ENCODE measurements at regions not wholly inside any gene's neighbourhood (a gene's known extent, or its start where the extent isn't known, plus 50 kb on each side); places are given as distances from the start of the nearest gene placed in this dataset.

GRCh38 chr2:167400546-167400945 is 512.3 kb downstream of the XIRP2 start:
- H3K9me3 ChIP-seq = no peaks in the 10 kb centered on the region
- H3K4me1 ChIP-seq = no peaks in the 10 kb centered on the region
- H3K27me3 ChIP-seq = no peaks in the 10 kb centered on the region
- H3K27ac ChIP-seq (replicated peaks in 1 of 4) = no peak overlapping the region
- TF ChIP-seq POLR2A (IDR thresholded peaks at IDR 0.05; ENCODE audit: low read depth) (no peak), POLR2AphosphoS5 (IDR thresholded peaks at IDR 0.05) (no peak), CTCF (IDR thresholded peaks at IDR 0.05) (no peak), EP300 (IDR thresholded peaks at IDR 0.05) (no peak)
- H3K36me3 ChIP-seq = no peaks in the 10 kb centered on the region
- WGBS = 82% methylated on average over 2 of the region's 2 CpGs
- intact Hi-C loops (cut with DNase I) = no loop called here
- H3K4me3 ChIP-seq = no peak overlapping the region
- DNase-seq (ENCODE audit: extremely low spot score) = no peak

GRCh38 chr2:167398873-167399272 is 510.6 kb downstream of the XIRP2 start:
- Histone ChIP-seq H3K4me1 (no peaks in the 10 kb centered on the region), H3K9me3 (no peaks in the 10 kb centered on the region), H3K27ac (replicated peaks in 1 of 4) (no peak overlapping the region), H3K36me3 (no peaks in the 10 kb centered on the region), H3K4me3 (no peak overlapping the region), H3K27me3 (no peaks in the 10 kb centered on the region)
- TF ChIP-seq EP300 (IDR thresholded peaks at IDR 0.05) = no peak
- no peak for TF ChIP-seq POLR2AphosphoS5 (IDR thresholded peaks at IDR 0.05)
- no peak for TF ChIP-seq POLR2A (IDR thresholded peaks at IDR 0.05; ENCODE audit: low read depth)
- no peak for TF ChIP-seq CTCF (IDR thresholded peaks at IDR 0.05)
- intact Hi-C loops (cut with DNase I) = no loop called here
- 81% methylated on average over 3 of the region's 3 CpGs for WGBS
- DNase-seq (ENCODE audit: extremely low spot score) = no peak

- WGBS = 86% methylated on average over 1 of the region's 1 CpG
- no peak overlapping the region for H3K4me3 ChIP-seq
- TF ChIP-seq POLR2AphosphoS5 (IDR thresholded peaks at IDR 0.05) (no peak), CTCF (IDR thresholded peaks at IDR 0.05) (no peak), EP300 (IDR thresholded peaks at IDR 0.05) (no peak), POLR2A (IDR thresholded peaks at IDR 0.05; ENCODE audit: low read depth) (no peak)
- no peak overlapping the region for H3K27ac ChIP-seq (replicated peaks in 1 of 4)
- intact Hi-C loops (cut with DNase I) = no loop called here
- no peak for DNase-seq (ENCODE audit: extremely low spot score)
- H3K36me3 ChIP-seq = no peaks in the 10 kb centered on the region
- no peaks in the 10 kb centered on the region for H3K4me1 ChIP-seq
- no peaks in the 10 kb centered on the region for H3K9me3 ChIP-seq
- H3K27me3 ChIP-seq = no peaks in the 10 kb centered on the region
Measured at GRCh38 chr2:167388901-167389300, 500.6 kb downstream of the XIRP2 start.

- WGBS = 56% methylated on average over 2 of the region's 2 CpGs
- intact Hi-C loops (cut with DNase I) = no loop called here
Measured at GRCh38 chr2:167388497-167388896, 500.2 kb downstream of the XIRP2 start.

More at GRCh38 chr2:167388497-167388896, 500.2 kb downstream of the XIRP2 start:
- Histone ChIP-seq H3K9me3 (no peaks in the 10 kb centered on the region), H3K4me3 (no peak overlapping the region), H3K36me3 (no peaks in the 10 kb centered on the region), H3K27ac (replicated peaks in 1 of 4) (no peak overlapping the region), H3K27me3 (no peaks in the 10 kb centered on the region), H3K4me1 (no peaks in the 10 kb centered on the region)
- DNase-seq (ENCODE audit: extremely low spot score) = no peak
- TF ChIP-seq POLR2AphosphoS5 (IDR thresholded peaks at IDR 0.05) (no peak), POLR2A (IDR thresholded peaks at IDR 0.05; ENCODE audit: low read depth) (no peak), CTCF (IDR thresholded peaks at IDR 0.05) (no peak), EP300 (IDR thresholded peaks at IDR 0.05) (no peak)

All from esophagus muscularis mucosa (tissue), 4 donors.